GM06990 (cell line): ENCODE measurements at regions not wholly inside any gene's neighbourhood (a gene's known extent, or its start where the extent isn't known, plus 50 kb on each side); places are given as distances from the start of the nearest gene placed in this dataset.

Experiments used
- DNase-seq: peaks from one replicate; pipeline ENCODE4 v3.0.0-alpha.2; 2011; ENCODE audit not compliant: insufficient read length; ENCODE audit errors: extremely low read depth
- H3K27me3 ChIP-seq: replicated peaks from 2 replicates; pipeline ENCODE4 v1.6.0; 2011; ENCODE audit warnings: low read length; ENCODE audit not compliant: control insufficient read depth, insufficient read depth
- H3K36me3 ChIP-seq: 2 replicates; pipeline ENCODE4 v1.5.1; 2011; ENCODE audit warnings: low read length; ENCODE audit not compliant: control insufficient read depth, insufficient read depth
- H3K4me3 ChIP-seq: replicated peaks from 2 replicates; pipeline ENCODE4 v1.5.1; 2011; ENCODE audit warnings: low read depth, mild to moderate bottlenecking, control low read depth, low read length
- TF ChIP-seq, protein P1 (sequence below): IDR thresholded peaks from 2 replicates; pipeline ENCODE4 v1.5.1; 2011; ENCODE audit warnings: low read length, control low read depth, mild to moderate bottlenecking, inconsistent platforms; ENCODE audit not compliant: insufficient read depth, poor library complexity, severe bottlenecking

DNA sequence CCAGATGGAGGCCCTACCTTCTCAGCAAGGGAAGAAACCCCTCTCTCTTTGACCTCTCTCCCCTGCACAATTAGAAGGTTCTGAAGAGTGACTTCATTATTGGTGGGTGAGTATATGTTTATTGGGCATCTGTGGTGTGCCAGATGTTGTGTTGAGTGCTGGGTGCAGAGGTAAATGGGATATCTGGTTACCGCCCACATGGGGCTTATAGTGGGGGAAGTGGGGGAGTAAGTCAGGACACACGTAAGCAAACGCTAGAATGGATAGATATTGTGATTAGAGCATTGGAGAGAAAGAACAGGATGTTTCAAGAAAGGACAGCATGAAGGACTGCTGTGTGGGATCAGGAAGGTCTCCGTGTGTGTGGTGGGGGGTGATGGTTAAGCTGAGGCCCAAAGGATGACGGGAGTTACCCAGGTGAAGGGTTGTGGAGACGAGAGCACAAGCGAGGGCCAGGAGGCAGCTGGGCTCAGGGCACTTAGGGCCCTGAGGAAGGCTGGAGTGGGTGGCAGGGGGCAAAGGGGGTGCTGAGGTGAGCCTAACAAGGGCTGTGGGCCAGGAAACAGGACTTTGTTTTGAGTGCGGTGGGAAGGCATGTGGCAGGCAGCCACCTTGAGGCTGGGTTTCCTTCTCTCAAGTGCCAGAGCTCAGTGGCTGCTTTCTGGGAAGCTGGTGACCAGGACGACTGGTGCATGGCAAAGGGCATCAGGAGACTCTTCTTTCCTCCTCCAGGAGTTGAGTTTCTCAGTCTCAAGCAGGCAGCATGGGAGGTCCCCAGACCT, 299.9 kb downstream of the RPS24 start:
- H3K27me3 ChIP-seq: no peaks in the 10 kb centered on the region; the same call in 1 of the 2 replicates
- no peaks in the 10 kb centered on the region for H3K36me3 ChIP-seq
- no peak for DNase-seq
- no peak overlapping the region for H3K4me3 ChIP-seq
- TF ChIP-seq, protein P1, sequence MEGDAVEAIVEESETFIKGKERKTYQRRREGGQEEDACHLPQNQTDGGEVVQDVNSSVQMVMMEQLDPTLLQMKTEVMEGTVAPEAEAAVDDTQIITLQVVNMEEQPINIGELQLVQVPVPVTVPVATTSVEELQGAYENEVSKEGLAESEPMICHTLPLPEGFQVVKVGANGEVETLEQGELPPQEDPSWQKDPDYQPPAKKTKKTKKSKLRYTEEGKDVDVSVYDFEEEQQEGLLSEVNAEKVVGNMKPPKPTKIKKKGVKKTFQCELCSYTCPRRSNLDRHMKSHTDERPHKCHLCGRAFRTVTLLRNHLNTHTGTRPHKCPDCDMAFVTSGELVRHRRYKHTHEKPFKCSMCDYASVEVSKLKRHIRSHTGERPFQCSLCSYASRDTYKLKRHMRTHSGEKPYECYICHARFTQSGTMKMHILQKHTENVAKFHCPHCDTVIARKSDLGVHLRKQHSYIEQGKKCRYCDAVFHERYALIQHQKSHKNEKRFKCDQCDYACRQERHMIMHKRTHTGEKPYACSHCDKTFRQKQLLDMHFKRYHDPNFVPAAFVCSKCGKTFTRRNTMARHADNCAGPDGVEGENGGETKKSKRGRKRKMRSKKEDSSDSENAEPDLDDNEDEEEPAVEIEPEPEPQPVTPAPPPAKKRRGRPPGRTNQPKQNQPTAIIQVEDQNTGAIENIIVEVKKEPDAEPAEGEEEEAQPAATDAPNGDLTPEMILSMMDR: no peak

DNA sequence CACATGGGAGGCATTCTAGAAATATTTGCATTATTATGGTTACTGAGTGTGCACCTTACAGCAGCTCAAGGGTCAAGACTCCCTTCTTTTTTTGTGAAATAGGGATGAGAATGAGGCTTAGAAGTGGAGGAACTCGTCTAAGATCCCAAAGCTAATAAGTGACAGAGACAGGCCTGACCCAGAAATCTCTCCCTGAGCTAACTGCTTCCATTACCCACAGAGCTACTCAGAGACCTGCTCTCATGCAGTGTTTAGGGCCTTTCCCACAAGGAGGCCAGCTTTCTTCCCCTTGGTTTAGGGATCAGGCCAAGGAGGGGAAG, 301.7 kb downstream of the RPS24 start:
- TF ChIP-seq, protein P1: no peak
- no peak for DNase-seq
- Histone ChIP-seq H3K4me3 (no peak overlapping the region), H3K36me3 (no peaks in the 10 kb centered on the region), H3K27me3 (no peaks in the 10 kb centered on the region; the same call in 1 of the 2 replicates)

DNA sequence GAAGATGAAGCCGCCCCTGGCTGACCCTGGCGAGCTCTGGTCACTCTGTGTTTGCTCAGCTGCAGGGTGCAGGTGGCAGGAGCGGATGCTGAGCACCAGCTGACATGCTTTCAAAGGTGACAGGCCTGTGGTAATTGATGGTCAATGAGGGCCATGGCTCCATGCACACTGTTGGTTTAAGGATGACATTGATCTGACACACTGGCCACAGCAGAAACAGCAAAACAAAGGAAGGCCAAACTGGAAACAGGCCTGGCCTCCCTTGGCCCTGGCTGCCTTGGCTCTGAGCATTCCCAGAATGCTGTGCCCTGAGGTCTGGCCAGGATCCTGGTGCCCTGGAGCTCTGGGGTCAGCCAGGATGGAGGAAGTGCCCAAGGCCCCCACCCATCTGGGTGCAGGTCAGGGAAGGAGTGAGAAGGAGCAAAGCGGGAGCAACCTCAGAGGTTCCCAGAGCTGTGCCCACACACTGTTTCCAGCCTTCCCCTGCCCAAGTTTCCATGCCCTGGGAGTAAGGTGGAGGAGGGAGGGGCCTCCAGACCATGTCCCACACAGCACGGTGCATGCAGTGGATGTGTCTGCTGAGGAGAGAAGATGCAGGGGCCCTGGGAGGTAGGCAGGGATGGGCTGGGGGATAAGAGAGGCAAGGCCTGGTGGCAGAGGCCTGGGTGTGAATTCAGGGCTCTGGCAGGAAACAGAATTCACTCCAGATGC, 302.2 kb downstream of the RPS24 start:
- TF ChIP-seq, protein P1: no peak
- H3K27me3 ChIP-seq: no peaks in the 10 kb centered on the region; the same call in 1 of the 2 replicates
- no peak for DNase-seq
- no peak overlapping the region for H3K4me3 ChIP-seq
- H3K36me3 ChIP-seq: no peaks in the 10 kb centered on the region

DNA sequence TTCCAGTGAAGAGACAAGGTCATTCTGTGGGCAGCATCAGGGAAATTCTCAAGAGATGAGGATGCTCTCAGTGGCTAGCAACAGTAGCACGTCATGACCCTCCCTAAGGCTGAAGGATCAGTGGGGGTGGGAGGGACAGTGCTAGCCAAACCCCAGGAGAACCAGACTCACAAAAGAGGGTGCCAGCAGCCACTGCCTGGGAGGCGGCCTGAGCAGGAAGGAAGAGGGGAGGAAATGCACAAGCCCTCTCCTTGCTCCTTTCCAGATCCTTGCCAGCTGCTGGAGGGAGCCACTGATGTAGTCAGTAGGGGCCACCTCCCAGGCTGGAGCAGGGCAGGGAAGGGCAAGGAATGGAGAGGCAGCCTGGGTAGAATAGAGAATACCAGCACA, 302.7 kb downstream of the RPS24 start:
- TF ChIP-seq, protein P1: no peak
- Histone ChIP-seq H3K36me3 (no peaks in the 10 kb centered on the region), H3K4me3 (no peak overlapping the region), H3K27me3 (no peaks in the 10 kb centered on the region; the same call in 1 of the 2 replicates)
- DNase-seq: no peak

DNA sequence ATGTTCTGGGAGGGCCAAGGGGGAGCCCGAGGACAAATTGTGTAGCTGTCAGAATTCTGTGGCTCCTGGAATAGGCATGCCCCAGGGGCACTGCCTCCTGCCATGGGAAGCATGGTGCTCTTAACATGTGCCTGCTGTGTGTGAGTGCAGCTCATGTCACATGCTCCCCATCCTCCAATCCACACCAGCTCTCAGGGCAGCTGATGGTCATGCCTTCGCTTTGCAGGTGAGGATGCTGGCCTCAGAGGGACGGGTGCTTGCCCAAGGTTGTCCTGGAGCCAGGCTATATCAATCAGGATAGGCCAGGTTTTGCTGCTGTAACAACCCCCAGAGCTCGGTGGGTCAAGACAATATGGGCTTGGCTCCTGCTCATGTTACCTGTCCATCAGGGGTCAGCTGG, 303.4 kb downstream of the RPS24 start:
- no peak overlapping the region for H3K4me3 ChIP-seq
- DNase-seq: no peak
- H3K36me3 ChIP-seq: no peaks in the 10 kb centered on the region
- TF ChIP-seq, protein P1: no peak
- no peaks in the 10 kb centered on the region; the same call in 1 of the 2 replicates for H3K27me3 ChIP-seq
